ENCODE measurements at regions not wholly inside any gene's neighbourhood (a gene's known extent, or its start where the extent isn't known, plus 50 kb on each side); places are given as distances from the start of the nearest gene placed in this dataset.

DNA sequence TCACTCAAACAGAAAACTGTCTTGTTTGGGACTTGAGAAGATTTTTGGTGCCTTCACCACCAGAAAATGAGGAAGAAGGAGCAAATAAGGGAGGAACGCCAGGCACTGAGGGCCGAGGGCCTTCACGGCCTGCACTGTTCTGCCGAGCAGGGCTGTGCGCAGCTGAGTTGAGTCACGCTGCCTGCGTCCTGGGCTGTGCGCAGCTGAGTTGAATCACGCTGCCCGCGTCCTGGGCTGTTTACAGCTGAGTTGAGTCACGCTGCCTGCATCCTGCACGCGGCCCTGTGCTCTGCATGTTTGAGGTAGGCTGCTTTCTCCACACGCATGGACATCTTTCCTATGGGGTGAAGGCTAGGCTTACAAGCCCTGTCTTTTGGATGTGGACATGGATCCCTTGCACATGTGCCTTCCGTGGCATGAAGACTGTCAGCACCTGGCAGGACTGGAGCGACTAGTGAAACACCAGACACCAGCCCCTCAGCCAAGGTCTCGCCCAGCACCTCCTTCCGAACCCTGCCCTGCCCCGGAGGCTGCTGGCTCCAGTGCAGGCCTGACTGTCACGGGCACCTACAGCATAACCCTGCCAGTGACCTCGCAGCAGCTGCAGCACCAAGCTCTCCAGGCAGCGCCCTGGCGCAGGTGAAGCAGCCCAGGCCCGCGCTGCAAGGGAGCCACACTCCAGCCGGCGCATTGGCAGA lies 96.7 kb downstream of the HTR5A start:
- H3K4me3 ChIP-seq (ENCODE audit: low read depth, low read length) = no peak overlapping the region
- TF ChIP-seq CTCF (conservative IDR thresholded peaks at IDR 0.05; ENCODE audit: low read depth, low read length) = no peak
- DNase-seq (ENCODE audit: low read depth) = no peak

GRCh38 chr7:155167706-155168365 lies 97.7 kb downstream of the HTR5A start:
- no peak overlapping the region for H3K4me3 ChIP-seq (ENCODE audit: low read depth, low read length)
- DNase-seq (ENCODE audit: low read depth) = no peak
- TF ChIP-seq CTCF (conservative IDR thresholded peaks at IDR 0.05; ENCODE audit: low read depth, low read length) = no peak

- TF ChIP-seq CTCF (conservative IDR thresholded peaks at IDR 0.05; ENCODE audit: low read depth, low read length) = no peak
- no peak for DNase-seq (ENCODE audit: low read depth)
- no peak overlapping the region for H3K4me3 ChIP-seq (ENCODE audit: low read depth, low read length)
Observed at GRCh38 chr7:155168597-155169480, 98.7 kb downstream of the HTR5A start.

DNA sequence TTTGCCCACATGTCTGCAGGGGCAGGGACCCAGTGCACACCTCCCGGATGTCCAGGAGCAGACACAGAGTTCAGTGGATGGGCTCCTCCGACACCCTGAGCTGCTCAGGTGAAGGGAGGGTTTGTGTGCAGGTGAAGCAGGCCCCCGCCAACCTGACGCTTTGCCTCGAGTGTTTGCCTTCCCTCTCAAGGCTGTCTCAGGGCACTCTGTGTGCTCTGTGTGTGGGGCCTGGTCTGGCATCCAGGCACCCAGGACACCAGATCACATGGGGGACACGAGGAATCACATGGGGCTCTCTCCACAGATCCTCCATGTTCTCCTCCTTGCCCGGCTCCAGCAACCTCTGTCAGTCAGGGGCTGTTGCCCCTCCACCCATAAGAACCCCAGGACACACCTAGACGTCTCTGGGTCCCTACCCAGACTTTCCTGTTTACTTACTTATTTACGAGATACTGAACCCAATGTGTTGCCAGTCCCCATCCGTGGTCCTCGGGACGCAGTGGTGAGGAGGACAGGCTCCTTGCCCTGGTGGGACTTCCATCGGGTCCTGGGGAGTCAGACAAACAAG lies 99.5 kb downstream of the HTR5A start:
- DNase-seq (ENCODE audit: low read depth) = no peak
- TF ChIP-seq CTCF (conservative IDR thresholded peaks at IDR 0.05; ENCODE audit: low read depth, low read length) = no peak
- H3K4me3 ChIP-seq (ENCODE audit: low read depth, low read length) = no peak overlapping the region

GRCh38 chr7:155170331-155170730 lies 100.2 kb downstream of the HTR5A start:
- no peak for DNase-seq (ENCODE audit: low read depth)
- TF ChIP-seq CTCF (conservative IDR thresholded peaks at IDR 0.05; ENCODE audit: low read depth, low read length) = no peak
- no peak overlapping the region for H3K4me3 ChIP-seq (ENCODE audit: low read depth, low read length)

DNA sequence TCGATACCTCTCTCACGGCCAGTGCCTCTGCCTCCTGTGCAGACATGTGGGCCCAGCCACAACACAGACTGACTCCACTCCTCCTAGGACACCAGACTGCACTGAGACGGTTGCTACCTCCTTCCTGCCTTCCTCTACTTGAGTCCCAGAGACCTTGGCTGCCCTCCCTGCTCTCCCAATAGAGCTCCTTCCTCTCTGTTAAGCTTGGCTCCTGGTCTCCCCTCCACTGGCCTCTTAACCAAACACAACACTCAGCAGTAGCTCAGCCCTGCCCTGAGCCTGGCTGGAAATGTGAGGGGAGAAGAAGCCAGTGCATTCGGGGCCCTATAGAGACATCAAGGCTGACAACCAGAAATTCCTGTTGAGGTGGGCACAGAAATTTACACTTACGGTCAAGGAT lies 102.0 kb downstream of the HTR5A start:
- no peak for TF ChIP-seq CTCF (conservative IDR thresholded peaks at IDR 0.05; ENCODE audit: low read depth, low read length)
- no peak overlapping the region for H3K4me3 ChIP-seq (ENCODE audit: low read depth, low read length)
- no peak for DNase-seq (ENCODE audit: low read depth)
